Fibroblast of the aortic adventitia (primary cell): ENCODE measurements at regions not wholly inside any gene's neighbourhood (a gene's known extent, or its start where the extent isn't known, plus 50 kb on each side); places are given as distances from the start of the nearest gene placed in this dataset.

Experiments used
- DNase-seq: peaks from one replicate; pipeline ENCODE4 v3.0.0-alpha.2; 2010; ENCODE audit warnings: low read depth
- H3K4me3 ChIP-seq: 2 replicates; pipeline ENCODE4 v1.5.1; 2011; ENCODE audit warnings: low read depth, mild to moderate bottlenecking, control low read depth, low read length, moderate library complexity
- CTCF ChIP-seq: IDR thresholded peaks from 2 replicates; pipeline ENCODE4 v1.5.1; 2011; ENCODE audit warnings: mild to moderate bottlenecking, low read length, control low read depth, inconsistent platforms; ENCODE audit not compliant: insufficient read depth

GRCh38 chr9:89670801-89671434 is 66.1 kb downstream of the GADD45G start:
- H3K4me3 ChIP-seq: no peak overlapping the region
- no peak for DNase-seq
- TF ChIP-seq CTCF: no peak

GRCh38 chr9:89674667-89675057 is 69.8 kb downstream of the GADD45G start:
- DNase-seq: no peak
- TF ChIP-seq CTCF: no peak
- H3K4me3 ChIP-seq: no peak overlapping the region

GRCh38 chr9:89675058-89675742 is 70.4 kb downstream of the GADD45G start:
- no peak for TF ChIP-seq CTCF
- no peak overlapping the region for H3K4me3 ChIP-seq
- DNase-seq: no peak

DNA sequence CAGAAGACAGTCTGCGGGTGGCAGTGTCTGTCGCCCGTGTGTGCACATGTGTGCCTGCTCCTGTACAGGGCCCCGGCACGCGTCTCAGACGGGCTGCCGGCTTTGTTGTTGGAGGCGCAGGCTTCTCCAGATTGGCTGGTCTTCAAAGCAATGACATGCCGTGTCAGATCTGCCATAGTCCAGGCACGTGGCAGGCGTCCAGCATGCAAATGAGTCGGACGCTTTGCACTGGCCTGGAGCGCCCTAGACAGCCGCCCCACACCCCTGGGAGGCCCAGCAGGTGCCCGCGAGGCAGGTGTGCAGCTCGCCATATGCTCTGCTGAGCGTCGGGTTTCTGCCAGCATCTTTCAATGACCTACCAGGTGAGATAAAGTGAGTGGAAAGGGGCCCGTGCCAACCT is 71.5 kb downstream of the GADD45G start:
- TF ChIP-seq CTCF: no peak
- DNase-seq: no peak
- H3K4me3 ChIP-seq: no peak overlapping the region

GRCh38 chr9:89677702-89678395 is 73.0 kb downstream of the GADD45G start:
- no peak for DNase-seq
- no peak for TF ChIP-seq CTCF

GRCh38 chr9:89678396-89679015 is 73.7 kb downstream of the GADD45G start:
- no peak overlapping the region for H3K4me3 ChIP-seq
- no peak for DNase-seq

More at GRCh38 chr9:89677702-89678395, 73.0 kb downstream of the GADD45G start:
- no peak overlapping the region for H3K4me3 ChIP-seq

More at GRCh38 chr9:89678396-89679015, 73.7 kb downstream of the GADD45G start:
- no peak for TF ChIP-seq CTCF
